HL-60 (cell line): ENCODE measurements at regions not wholly inside any gene's neighbourhood (a gene's known extent, or its start where the extent isn't known, plus 50 kb on each side); places are given as distances from the start of the nearest gene placed in this dataset.

Experiments used
- CTCF ChIP-seq: IDR thresholded peaks from one replicate; pipeline ENCODE4 v1.5.1; 2011; ENCODE audit warnings: low read length, control low read depth, inconsistent platforms; ENCODE audit not compliant: insufficient read depth
- GABPA ChIP-seq: IDR thresholded peaks from 2 replicates; pipeline ENCODE4 v1.6.1; 2012; ENCODE audit warnings: low read depth
- POLR2AphosphoS5 ChIP-seq: IDR thresholded peaks from 2 replicates; pipeline ENCODE4 v1.6.1; 2012; ENCODE audit warnings: low read depth
- SPI1 ChIP-seq: IDR thresholded peaks from 2 replicates; pipeline ENCODE4 v1.6.1; 2012; ENCODE audit warnings: low read depth, mild to moderate bottlenecking, borderline replicate concordance

- TF ChIP-seq CTCF (no peak), GABPA (no peak), SPI1 (no peak), POLR2AphosphoS5 (no peak)
These were observed 60.6 kb upstream of the NEDD4L start for GRCh38 chr18:57983472-57983871.
